ENCODE measurements at regions not wholly inside any gene's neighbourhood (a gene's known extent, or its start where the extent isn't known, plus 50 kb on each side); places are given as distances from the start of the nearest gene placed in this dataset.

- in situ Hi-C loops (cut with MboI; ENCODE audit: low pct_unique_long_range_greater_than_20kb, low sequenced_read_pairs, unreplicated experiment), result no loop called here
- DNase-seq (ENCODE audit: low spot score), result peak; percentile 21
- TF ChIP-seq, protein P1, sequence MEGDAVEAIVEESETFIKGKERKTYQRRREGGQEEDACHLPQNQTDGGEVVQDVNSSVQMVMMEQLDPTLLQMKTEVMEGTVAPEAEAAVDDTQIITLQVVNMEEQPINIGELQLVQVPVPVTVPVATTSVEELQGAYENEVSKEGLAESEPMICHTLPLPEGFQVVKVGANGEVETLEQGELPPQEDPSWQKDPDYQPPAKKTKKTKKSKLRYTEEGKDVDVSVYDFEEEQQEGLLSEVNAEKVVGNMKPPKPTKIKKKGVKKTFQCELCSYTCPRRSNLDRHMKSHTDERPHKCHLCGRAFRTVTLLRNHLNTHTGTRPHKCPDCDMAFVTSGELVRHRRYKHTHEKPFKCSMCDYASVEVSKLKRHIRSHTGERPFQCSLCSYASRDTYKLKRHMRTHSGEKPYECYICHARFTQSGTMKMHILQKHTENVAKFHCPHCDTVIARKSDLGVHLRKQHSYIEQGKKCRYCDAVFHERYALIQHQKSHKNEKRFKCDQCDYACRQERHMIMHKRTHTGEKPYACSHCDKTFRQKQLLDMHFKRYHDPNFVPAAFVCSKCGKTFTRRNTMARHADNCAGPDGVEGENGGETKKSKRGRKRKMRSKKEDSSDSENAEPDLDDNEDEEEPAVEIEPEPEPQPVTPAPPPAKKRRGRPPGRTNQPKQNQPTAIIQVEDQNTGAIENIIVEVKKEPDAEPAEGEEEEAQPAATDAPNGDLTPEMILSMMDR (IDR thresholded peaks at IDR 0.05; ENCODE audit: extremely low read depth, insufficient read depth, missing control alignments), result peak; percentile 65
These were observed 107.7 kb upstream of the CAND1 start for GRCh38 chr12:67161322-67161918.

GRCh38 chr12:67173258-67173657, 95.9 kb upstream of the CAND1 start:
- in situ Hi-C loops (cut with MboI; ENCODE audit: low pct_unique_long_range_greater_than_20kb, low sequenced_read_pairs, unreplicated experiment), result no loop called here
- TF ChIP-seq, protein P1 (IDR thresholded peaks at IDR 0.05; ENCODE audit: extremely low read depth, insufficient read depth, missing control alignments), result no peak
- DNase-seq (ENCODE audit: low spot score), result no peak

GRCh38 chr12:67182551-67182950, 86.6 kb upstream of the CAND1 start:
- TF ChIP-seq, protein P1 (IDR thresholded peaks at IDR 0.05; ENCODE audit: extremely low read depth, insufficient read depth, missing control alignments), result no peak
- no peak for DNase-seq (ENCODE audit: low spot score)
- in situ Hi-C loops (cut with MboI; ENCODE audit: low pct_unique_long_range_greater_than_20kb, low sequenced_read_pairs, unreplicated experiment), result no loop called here

DNA sequence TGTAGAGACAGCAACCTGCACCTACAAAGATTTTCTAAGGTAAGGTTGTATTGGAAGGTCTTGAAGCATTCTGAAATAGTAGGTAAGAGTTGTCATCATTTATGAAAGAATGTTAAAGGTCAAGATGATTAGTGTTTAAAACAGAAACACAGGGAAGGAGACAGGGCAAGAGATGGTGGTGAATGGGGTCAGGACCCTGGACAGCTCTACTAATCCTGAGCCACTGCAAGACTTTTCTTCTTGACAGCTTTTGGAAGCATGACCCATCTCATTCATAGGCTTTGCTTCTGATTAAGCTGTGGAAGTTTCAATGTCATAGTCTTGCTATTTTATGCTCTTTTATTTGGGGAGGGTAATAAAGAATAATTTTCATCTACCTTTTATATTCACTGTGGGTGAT, 75.5 kb upstream of the CAND1 start:
- in situ Hi-C loops (cut with MboI; ENCODE audit: low pct_unique_long_range_greater_than_20kb, low sequenced_read_pairs, unreplicated experiment), result no loop called here
- TF ChIP-seq, protein P1 (IDR thresholded peaks at IDR 0.05; ENCODE audit: extremely low read depth, insufficient read depth, missing control alignments), result no peak

GRCh38 chr12:67200386-67200785, 68.8 kb upstream of the CAND1 start:
- DNase-seq (ENCODE audit: low spot score), result no peak
- TF ChIP-seq, protein P1 (IDR thresholded peaks at IDR 0.05; ENCODE audit: extremely low read depth, insufficient read depth, missing control alignments), result no peak
- in situ Hi-C loops (cut with MboI; ENCODE audit: low pct_unique_long_range_greater_than_20kb, low sequenced_read_pairs, unreplicated experiment), result no loop called here

More for the DNA sequence above, 75.5 kb upstream of the CAND1 start:
- no peak for DNase-seq (ENCODE audit: low spot score)

DNA sequence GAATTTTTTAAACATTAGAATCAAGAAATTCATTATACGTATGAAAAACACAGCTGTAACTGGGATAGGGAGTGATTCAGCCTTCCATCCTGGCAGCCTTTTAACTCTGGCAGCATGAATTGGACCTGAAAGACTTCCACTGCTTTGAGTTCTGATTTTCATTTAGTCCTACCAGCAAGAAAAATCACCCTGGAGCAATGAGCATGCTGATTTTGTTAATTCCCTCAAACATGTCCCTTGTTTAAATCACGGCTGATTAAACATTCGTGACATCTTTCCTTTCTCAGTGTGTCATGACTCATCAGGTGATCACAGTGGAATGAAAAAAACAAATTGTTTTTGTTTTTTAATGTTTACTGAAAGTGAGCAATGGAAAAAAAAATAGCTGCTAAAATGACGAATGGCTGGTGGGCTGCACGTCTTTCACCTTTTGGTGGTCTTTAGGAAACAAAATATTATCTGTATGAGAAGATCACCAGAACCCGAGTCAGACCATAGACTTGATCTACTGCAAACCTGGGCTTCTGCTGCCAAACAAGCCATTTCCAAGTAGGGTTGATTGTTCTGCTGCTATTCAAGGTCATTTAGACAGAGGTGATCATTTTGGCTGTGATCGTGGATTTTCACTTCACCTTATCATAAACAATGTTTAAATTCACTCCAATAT, 67.0 kb upstream of the CAND1 start:
- DNase-seq (ENCODE audit: low spot score), result no peak
- TF ChIP-seq, protein P1 (IDR thresholded peaks at IDR 0.05; ENCODE audit: extremely low read depth, insufficient read depth, missing control alignments), result no peak
- in situ Hi-C loops (cut with MboI; ENCODE audit: low pct_unique_long_range_greater_than_20kb, low sequenced_read_pairs, unreplicated experiment), result no loop called here
